ENCODE measurements at regions not wholly inside any gene's neighbourhood (a gene's known extent, or its start where the extent isn't known, plus 50 kb on each side); places are given as distances from the start of the nearest gene placed in this dataset.
A peak's percentile ranks its signal among the peaks of the same experiment; 100 is the strongest.
"Not testable (repeated sequence)": the region's sequence is repeated elsewhere in the genome, so short reads cannot be mapped to it uniquely, and the experiment has no call there.

GRCh38 chr2:111395350-111396128 lies 274.8 kb downstream of the BCL2L11 start:
- H3K36me3 Mint-ChIP-seq (ENCODE audit: low read depth); H3K9me3 Mint-ChIP-seq; H3K27me3 Mint-ChIP-seq; H3K4me1 Mint-ChIP-seq; H3K27ac Mint-ChIP-seq: not testable (repeated sequence)
- ATAC-seq (replicated peaks) = peak; percentile 97
- H3K4me3 Mint-ChIP-seq = peak overlapping the region; percentile 41

DNA sequence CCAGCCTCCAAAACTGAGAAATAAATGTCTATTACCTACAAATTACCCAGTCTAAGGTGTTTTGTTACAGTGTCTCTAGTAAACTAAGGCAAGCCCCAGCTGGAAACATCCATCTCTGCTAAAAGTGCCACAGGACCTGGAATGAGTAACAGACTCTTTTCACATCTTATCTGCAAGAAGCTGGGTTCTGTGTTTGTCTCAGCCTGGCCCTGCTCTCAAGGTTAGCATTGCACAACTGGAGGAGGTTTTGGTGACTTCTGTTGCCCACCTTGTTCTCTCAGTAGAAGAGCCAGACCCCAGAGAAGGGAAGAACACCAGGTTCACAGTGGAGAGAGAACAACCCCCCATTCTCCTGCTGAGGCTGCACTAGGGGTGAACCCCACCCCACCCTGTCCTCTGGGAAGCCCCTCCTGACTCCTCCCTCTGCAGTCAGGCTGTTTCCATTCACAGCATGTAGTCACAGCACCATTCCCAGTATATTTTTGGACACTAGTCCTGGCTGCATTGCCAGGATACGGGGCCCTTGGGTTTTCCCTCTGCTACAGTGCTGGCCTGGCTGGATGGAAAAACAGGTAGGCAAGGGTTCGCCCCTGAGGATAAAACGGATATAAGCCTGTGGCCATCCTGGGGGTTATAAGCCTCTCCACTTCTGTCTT lies 280.0 kb downstream of the BCL2L11 start:
- H3K27ac Mint-ChIP-seq; H3K36me3 Mint-ChIP-seq (ENCODE audit: low read depth); H3K27me3 Mint-ChIP-seq; H3K4me3 Mint-ChIP-seq; H3K4me1 Mint-ChIP-seq; H3K9me3 Mint-ChIP-seq: not testable (repeated sequence)
- peak; percentile 5 for ATAC-seq (replicated peaks)

GRCh38 chr2:111401270-111402140 lies 280.8 kb downstream of the BCL2L11 start:
- not testable (repeated sequence) for H3K36me3 Mint-ChIP-seq (ENCODE audit: low read depth); H3K9me3 Mint-ChIP-seq; H3K4me1 Mint-ChIP-seq; H3K27ac Mint-ChIP-seq; H3K27me3 Mint-ChIP-seq
- peak overlapping the region; percentile 52 for H3K4me3 Mint-ChIP-seq
- peak; percentile 86 for ATAC-seq (replicated peaks)

DNA sequence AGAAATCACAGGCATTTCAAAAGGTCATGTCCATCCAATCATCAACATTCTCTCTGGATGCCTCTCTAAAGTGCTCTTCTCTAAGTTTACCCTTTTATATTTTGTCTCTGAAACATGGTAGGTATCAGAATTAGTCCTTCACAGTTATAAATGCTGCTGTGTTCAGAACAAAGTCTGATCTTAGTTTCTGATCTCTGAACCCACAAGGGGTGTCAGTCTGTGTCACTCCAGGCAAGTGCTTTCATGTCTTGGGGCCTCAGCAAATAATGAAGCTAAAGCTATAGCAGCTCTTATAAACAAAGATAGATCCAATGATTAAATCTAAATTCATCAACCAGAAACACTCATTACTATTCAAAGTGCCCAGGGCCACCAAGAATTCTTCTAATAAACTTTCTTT lies 281.7 kb downstream of the BCL2L11 start:
- H3K27me3 Mint-ChIP-seq; H3K4me1 Mint-ChIP-seq; H3K27ac Mint-ChIP-seq; H3K36me3 Mint-ChIP-seq (ENCODE audit: low read depth); H3K9me3 Mint-ChIP-seq; H3K4me3 Mint-ChIP-seq: not testable (repeated sequence)
- ATAC-seq (replicated peaks) = peak; percentile 77

DNA sequence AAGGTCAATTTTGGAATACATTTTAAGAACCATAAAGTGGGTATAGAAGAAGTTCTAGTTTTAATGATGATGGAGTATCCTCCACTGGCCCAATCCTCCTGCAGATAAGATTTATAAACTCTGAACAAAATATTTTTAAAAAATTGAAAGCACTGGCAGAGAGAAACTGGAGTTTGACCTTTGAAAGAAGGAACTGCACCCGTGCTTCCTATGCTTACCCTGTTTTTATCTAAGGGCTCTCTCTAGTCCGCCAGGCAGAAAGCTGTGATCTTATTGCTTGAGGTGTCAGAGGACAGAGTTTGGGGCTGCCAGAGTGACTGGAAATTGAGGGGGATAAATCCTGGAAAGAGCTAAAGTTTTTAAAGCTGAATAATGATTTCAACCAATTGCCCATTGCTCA lies 282.6 kb downstream of the BCL2L11 start:
- H3K27me3 Mint-ChIP-seq; H3K9me3 Mint-ChIP-seq; H3K36me3 Mint-ChIP-seq (ENCODE audit: low read depth); H3K4me1 Mint-ChIP-seq; H3K27ac Mint-ChIP-seq; ATAC-seq (replicated peaks); H3K4me3 Mint-ChIP-seq: not testable (repeated sequence)

GRCh38 chr2:111406616-111407015 lies 285.9 kb downstream of the BCL2L11 start:
- peak; percentile 34 for ATAC-seq (replicated peaks)
- not testable (repeated sequence) for H3K27me3 Mint-ChIP-seq

GRCh38 chr2:111407632-111408194 lies 287.0 kb downstream of the BCL2L11 start:
- not testable (repeated sequence) for H3K36me3 Mint-ChIP-seq (ENCODE audit: low read depth); H3K4me1 Mint-ChIP-seq; H3K4me3 Mint-ChIP-seq; H3K9me3 Mint-ChIP-seq; ATAC-seq (replicated peaks); H3K27ac Mint-ChIP-seq; H3K27me3 Mint-ChIP-seq

More at GRCh38 chr2:111406616-111407015, 285.9 kb downstream of the BCL2L11 start:
- not testable (repeated sequence) for H3K4me1 Mint-ChIP-seq; H3K36me3 Mint-ChIP-seq (ENCODE audit: low read depth); H3K4me3 Mint-ChIP-seq; H3K9me3 Mint-ChIP-seq; H3K27ac Mint-ChIP-seq

- not testable (repeated sequence) for ATAC-seq (replicated peaks); H3K4me1 Mint-ChIP-seq; H3K4me3 Mint-ChIP-seq; H3K27ac Mint-ChIP-seq; H3K36me3 Mint-ChIP-seq (ENCODE audit: low read depth); H3K27me3 Mint-ChIP-seq; H3K9me3 Mint-ChIP-seq
Observed at GRCh38 chr2:111410868-111411406, 290.2 kb downstream of the BCL2L11 start.

DNA sequence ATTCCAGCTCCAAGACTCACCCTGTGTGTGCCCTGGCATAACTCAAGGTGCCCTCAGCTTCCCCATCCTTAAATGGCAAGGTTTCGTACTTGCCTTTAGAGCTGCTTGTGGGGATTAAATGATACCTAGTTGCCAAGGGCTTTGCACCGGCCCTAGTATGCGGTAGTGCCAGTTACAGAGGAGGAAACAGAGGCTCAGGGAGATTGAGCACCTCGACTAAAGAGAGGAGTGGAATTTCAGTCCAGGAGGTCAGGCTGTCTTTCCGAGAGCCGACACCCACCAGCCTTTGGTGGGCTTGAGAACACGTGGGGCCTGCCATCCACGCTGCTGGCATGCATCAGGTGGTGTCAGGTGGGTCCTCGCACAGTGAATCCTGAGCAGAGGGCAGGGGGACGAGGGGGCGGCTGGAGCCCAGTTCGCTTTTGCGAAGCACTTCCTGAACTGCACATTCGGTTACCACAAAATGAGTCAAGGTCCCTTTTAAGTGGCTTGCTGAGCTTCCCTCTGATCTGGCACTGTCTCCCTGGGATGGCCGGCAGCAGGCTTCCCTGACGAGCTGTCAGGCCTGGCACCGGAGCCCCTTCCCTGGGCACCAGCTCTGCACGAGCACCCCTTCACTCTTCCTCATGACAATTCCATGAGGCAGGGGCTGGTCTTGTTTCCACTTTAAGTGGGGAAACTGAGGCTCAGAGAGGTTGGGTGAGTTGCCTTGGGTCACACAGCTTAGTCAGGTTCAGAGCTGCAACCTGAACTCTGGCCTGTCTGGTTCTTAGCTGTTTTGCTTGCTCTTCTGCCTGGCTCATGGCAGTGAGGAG lies 291.4 kb downstream of the BCL2L11 start:
- not testable (repeated sequence) for H3K4me3 Mint-ChIP-seq; H3K9me3 Mint-ChIP-seq; H3K4me1 Mint-ChIP-seq; H3K36me3 Mint-ChIP-seq (ENCODE audit: low read depth); H3K27me3 Mint-ChIP-seq; H3K27ac Mint-ChIP-seq
- ATAC-seq (replicated peaks) = peak; percentile 93

GRCh38 chr2:111412841-111413650 lies 292.3 kb downstream of the BCL2L11 start:
- not testable (repeated sequence) for H3K9me3 Mint-ChIP-seq; H3K36me3 Mint-ChIP-seq (ENCODE audit: low read depth); H3K27me3 Mint-ChIP-seq; H3K27ac Mint-ChIP-seq; H3K4me1 Mint-ChIP-seq; H3K4me3 Mint-ChIP-seq
- peak; percentile 27 for ATAC-seq (replicated peaks)

DNA sequence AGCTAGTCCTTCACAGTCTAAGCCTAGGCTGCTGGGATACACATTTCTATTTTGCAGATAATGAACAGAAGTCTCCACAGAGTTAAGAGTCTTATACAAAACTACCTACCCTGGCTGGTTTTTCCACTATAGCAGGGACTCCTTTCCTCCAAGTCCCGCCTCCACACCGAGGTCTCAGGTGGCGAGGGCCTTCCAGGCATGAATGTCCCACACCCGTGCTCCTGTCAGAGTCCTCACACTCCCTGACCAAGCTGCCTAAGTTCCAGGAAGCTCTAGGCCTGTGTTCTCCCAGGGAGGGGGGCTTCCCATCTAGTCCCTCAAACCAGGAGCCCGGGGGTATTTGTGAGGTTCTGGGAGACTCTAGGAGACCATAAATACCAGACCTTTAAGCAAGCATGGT lies 293.2 kb downstream of the BCL2L11 start:
- not testable (repeated sequence) for ATAC-seq (replicated peaks); H3K4me1 Mint-ChIP-seq; H3K27me3 Mint-ChIP-seq; H3K36me3 Mint-ChIP-seq (ENCODE audit: low read depth); H3K9me3 Mint-ChIP-seq; H3K4me3 Mint-ChIP-seq; H3K27ac Mint-ChIP-seq

- not testable (repeated sequence) for H3K27me3 Mint-ChIP-seq; H3K36me3 Mint-ChIP-seq (ENCODE audit: low read depth); H3K9me3 Mint-ChIP-seq; H3K4me1 Mint-ChIP-seq; H3K27ac Mint-ChIP-seq; ATAC-seq (replicated peaks); H3K4me3 Mint-ChIP-seq
Observed at GRCh38 chr2:111415765-111416743, 295.3 kb downstream of the BCL2L11 start.
